NT2/D1 (cell line): ENCODE measurements at regions not wholly inside any gene's neighbourhood (a gene's known extent, or its start where the extent isn't known, plus 50 kb on each side); places are given as distances from the start of the nearest gene placed in this dataset.

Source experiments
- DNase-seq: peaks from one replicate; pipeline ENCODE4 v3.0.0-alpha.2; 2011; ENCODE audit warnings: low read depth, low spot score
- H3K27me3 ChIP-seq: 2 replicates; pipeline ENCODE4 v1.6.0; 2011; ENCODE audit warnings: mild to moderate bottlenecking; ENCODE audit not compliant: insufficient read length, insufficient read depth
- H3K36me3 ChIP-seq: 2 replicates; pipeline ENCODE4 v1.6.1; 2011; ENCODE audit warnings: mild to moderate bottlenecking, low read length, mixed read lengths; ENCODE audit not compliant: insufficient read depth, insufficient read length
- H3K4me1 ChIP-seq: 2 replicates; pipeline ENCODE4 v1.5.1; 2011; ENCODE audit not compliant: insufficient read depth, insufficient read length
- H3K4me3 ChIP-seq: 2 replicates; pipeline ENCODE4 v1.5.1; 2011; ENCODE audit warnings: low read depth; ENCODE audit not compliant: insufficient read length
- H3K9ac ChIP-seq: 2 replicates; pipeline ENCODE4 v1.6.0; 2011; ENCODE audit warnings: low read depth; ENCODE audit not compliant: insufficient read length
- H3K9me3 ChIP-seq: 2 replicates; pipeline ENCODE4 v1.5.1; 2011; ENCODE audit warnings: mild to moderate bottlenecking, low read length; ENCODE audit not compliant: insufficient read depth
- SUZ12 ChIP-seq: IDR thresholded peaks from 2 replicates; pipeline ENCODE4 v1.6.1; 2011; ENCODE audit not compliant: insufficient read length, insufficient read depth; ENCODE audit errors: extremely low read depth
- YY1 ChIP-seq: IDR thresholded peaks from 2 replicates; pipeline ENCODE4 v1.6.1; 2011; ENCODE audit not compliant: insufficient read length, insufficient read depth
- ZNF274 ChIP-seq: IDR thresholded peaks from 2 replicates; pipeline ENCODE4 v1.6.1; 2011; ENCODE audit warnings: mild to moderate bottlenecking, low read depth, low read length

DNA sequence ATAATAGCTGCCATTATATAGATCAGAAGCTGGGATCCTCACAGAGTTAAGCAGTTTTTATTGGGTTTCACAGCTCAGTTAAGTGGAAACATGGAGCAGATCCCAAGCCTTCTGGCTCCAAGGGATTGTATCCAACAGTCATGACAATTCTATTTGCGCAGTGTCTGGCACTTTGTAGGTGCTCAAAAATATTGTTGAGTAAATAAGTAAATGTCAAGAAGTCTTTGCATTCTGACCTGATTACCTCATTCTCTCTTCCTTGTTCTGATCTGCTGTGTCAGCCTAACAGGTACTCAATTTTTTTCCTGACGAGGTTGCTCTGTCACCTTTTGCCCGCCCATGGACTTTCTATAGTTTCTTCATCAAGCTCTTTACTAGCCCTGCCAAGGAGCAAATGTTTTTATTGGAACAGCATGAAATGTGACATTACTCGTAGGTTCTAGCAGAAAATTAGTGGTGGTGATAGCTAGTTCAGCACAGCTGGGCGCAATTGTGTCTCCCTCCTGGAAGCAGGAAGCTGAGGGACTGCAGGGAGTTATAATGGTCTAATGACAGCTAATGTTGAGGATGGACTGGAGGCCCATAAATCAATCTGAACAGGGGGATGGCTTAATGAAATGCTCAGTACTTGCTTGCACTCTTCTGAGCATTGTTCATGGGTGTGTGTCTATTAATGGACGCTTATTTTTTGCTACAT, 680.2 kb downstream of the CCSER2 start:
- no peak for TF ChIP-seq SUZ12
- no peak for TF ChIP-seq YY1
- TF ChIP-seq ZNF274: no peak
- no peaks in the 10 kb centered on the region for H3K4me1 ChIP-seq
- DNase-seq: no peak
- no peak overlapping the region for H3K9ac ChIP-seq
- H3K36me3 ChIP-seq: no peaks in the 10 kb centered on the region
- no peak overlapping the region for H3K4me3 ChIP-seq
- no peaks in the 10 kb centered on the region for H3K27me3 ChIP-seq
- no peaks in the 10 kb centered on the region for H3K9me3 ChIP-seq

DNA sequence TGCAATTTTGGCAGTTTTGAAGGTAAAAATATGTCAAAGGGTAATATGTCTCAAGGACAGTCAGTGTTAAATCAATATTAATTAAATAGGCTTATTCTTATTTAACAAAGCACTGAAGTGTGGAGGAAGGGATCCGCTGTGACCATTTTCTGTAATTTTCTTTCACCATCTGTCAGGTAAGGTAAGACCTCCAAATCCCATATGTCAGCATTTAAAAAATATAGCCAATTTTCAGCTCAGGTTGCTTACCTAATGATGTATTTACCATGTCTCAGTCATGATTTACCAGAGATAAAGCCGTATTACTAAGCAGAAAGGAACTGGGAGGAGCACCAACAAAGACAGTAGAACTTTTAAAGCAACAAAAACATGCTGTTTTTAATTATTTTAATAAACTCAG, 683.9 kb downstream of the CCSER2 start:
- H3K9ac ChIP-seq: no peak overlapping the region
- no peaks in the 10 kb centered on the region for H3K27me3 ChIP-seq
- TF ChIP-seq YY1 (no peak), ZNF274 (no peak), SUZ12 (no peak)

DNA sequence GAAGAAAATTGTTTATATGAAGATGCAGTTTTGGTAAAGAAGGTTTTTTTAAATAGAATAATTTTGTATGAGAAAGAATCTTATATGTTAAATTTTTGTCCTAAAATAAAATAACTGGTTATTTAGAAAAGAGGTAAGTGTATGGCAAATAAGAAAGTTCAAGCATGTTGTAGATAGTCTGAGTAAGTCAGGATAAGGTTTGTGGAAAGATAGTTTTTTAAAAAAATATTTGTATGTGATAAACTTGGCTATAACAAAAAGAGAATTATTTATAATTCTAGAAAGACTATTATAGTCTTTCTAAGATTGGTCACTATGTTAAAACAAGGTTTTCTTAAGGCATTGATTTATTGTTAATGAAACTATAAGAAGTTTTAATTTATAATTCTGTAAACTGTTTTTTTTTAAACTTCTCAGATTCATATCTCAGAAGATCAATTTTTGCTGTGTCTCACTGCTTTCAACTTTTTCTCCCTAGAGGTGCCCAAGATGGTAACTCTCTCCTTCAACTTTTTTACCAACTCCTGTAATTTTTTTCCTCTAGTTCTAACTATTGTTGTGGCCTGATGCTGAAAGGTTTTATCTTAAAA, 698.6 kb downstream of the CCSER2 start:
- no peak overlapping the region for H3K4me3 ChIP-seq
- no peaks in the 10 kb centered on the region for H3K36me3 ChIP-seq
- TF ChIP-seq SUZ12 (no peak), ZNF274 (no peak), YY1 (no peak)
- H3K27me3 ChIP-seq: no peaks in the 10 kb centered on the region
- no peaks in the 10 kb centered on the region for H3K4me1 ChIP-seq
- H3K9ac ChIP-seq: no peak overlapping the region
- H3K9me3 ChIP-seq: peaks cover 21% of the 10 kb centered on the region
- DNase-seq: no peak

More for the DNA sequence above, 683.9 kb downstream of the CCSER2 start:
- DNase-seq: no peak
- Histone ChIP-seq H3K36me3 (no peaks in the 10 kb centered on the region), H3K4me3 (no peak overlapping the region), H3K4me1 (no peaks in the 10 kb centered on the region), H3K9me3 (no peaks in the 10 kb centered on the region)

DNA sequence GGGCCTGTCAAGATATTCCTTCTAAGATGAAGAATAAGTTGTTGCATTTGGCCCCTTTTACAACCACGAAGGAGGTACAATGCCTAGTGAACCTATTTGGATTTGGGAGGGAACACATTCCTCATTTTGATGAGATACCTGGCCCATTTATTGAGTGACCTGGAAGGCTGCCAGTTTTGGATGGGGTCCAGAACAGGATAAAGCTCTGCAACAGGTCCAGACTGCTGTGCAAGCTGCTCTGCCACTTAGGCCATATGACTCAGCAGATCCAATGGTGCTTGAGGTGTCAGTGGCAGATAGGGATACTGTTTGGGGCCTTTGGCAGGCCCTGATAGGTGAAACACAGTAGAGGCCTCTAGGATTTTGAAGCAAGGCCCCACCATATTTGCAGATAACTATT, 704.6 kb downstream of the CCSER2 start:
- no peaks in the 10 kb centered on the region for H3K36me3 ChIP-seq
- H3K4me1 ChIP-seq: no peaks in the 10 kb centered on the region
- TF ChIP-seq SUZ12 (no peak), YY1 (no peak), ZNF274 (no peak)
- H3K27me3 ChIP-seq: no peaks in the 10 kb centered on the region
- no peaks in the 10 kb centered on the region for H3K9me3 ChIP-seq
- no peak for DNase-seq
- H3K9ac ChIP-seq: no peak overlapping the region
- no peak overlapping the region for H3K4me3 ChIP-seq

DNA sequence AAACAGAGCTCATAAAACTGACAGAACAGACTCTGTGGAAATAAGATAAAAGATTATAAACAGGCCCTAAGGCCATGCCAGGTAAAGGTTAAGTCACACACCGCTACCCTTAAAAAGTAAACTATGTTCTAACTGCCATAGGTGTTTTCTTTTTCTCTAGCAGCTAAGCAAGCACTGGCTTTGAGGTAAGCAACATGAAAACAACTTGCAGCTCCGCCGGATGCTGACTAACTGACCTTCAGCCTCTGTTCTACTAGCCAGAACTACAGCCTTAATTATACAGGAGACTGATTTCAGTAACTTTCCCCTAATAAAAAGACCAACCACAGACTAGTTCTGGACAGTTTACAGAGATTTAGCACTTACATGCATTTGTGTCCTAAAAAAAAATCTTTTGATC, 708.3 kb downstream of the CCSER2 start:
- TF ChIP-seq ZNF274: no peak
- TF ChIP-seq SUZ12: no peak
- no peak for TF ChIP-seq YY1
- Histone ChIP-seq H3K9ac (no peak overlapping the region), H3K9me3 (no peaks in the 10 kb centered on the region), H3K4me3 (no peak overlapping the region), H3K4me1 (no peaks in the 10 kb centered on the region), H3K27me3 (no peaks in the 10 kb centered on the region), H3K36me3 (no peaks in the 10 kb centered on the region)
- no peak for DNase-seq

DNA sequence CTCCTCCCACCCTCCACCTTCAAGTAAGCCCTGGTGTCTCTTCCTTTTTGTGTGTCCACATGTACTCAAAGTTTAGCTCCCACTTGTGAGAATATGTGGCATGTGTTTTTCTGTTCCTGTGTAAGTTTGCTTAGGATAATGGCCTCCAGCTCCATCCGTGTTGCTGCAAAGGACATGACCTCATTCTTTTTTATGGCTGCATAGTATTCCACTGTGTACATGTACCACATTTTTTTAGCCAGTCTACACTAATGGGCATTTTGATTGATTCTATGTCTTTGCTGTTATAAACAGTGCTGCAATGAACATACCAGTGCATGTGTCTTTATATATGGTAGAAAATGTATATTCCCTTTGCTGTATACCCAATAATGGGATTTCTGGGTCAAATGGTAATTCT, 710.9 kb downstream of the CCSER2 start:
- DNase-seq: no peak
- no peaks in the 10 kb centered on the region for H3K27me3 ChIP-seq
- TF ChIP-seq YY1 (no peak), ZNF274 (no peak), SUZ12 (no peak)
- H3K9me3 ChIP-seq: no peaks in the 10 kb centered on the region
- no peak overlapping the region for H3K9ac ChIP-seq
- no peaks in the 10 kb centered on the region for H3K36me3 ChIP-seq
- H3K4me3 ChIP-seq: no peak overlapping the region
- no peaks in the 10 kb centered on the region for H3K4me1 ChIP-seq

DNA sequence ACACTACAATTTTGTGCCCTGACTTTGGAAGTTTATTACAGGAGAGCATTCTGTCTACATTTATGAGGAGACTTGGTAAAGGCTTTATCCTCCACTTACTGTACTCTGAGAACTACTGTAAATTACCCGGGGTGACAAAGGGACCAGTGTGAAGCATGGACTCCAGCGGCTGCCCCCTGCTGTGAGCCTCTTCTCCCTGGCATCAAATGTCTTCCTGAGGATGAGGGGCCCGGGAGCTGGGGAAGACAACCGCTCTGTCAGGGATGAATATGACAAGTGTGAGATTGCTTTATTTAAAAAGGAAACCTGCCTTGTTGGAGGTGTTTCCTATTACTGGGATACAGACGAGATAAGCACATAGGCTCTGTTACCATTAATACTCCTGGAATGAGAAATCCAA, 714.8 kb downstream of the CCSER2 start:
- TF ChIP-seq ZNF274 (no peak), YY1 (no peak), SUZ12 (no peak)

DNA sequence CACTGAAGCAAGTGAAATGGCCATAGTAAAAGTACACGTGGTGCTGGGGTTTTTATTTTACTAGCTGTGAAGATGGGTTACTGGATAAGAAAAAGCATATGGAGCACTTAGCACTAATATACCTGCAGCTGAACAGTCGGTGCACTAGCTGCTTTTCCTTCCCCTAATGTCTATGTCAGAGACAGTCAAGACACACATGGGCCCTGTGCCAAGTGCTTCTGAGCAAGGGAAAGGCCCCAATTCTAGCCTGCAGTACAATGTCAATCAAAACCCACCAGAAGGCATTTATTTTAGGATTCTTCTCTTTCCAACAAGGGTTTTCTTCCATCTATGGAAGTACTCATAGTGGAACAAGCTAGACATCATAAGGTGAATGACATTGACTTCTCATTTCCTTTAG, 716.7 kb downstream of the CCSER2 start:
- DNase-seq: no peak
- no peak for TF ChIP-seq SUZ12
- no peak for TF ChIP-seq YY1
- TF ChIP-seq ZNF274: no peak
- no peaks in the 10 kb centered on the region for H3K36me3 ChIP-seq

More for the DNA sequence above, 714.8 kb downstream of the CCSER2 start:
- Histone ChIP-seq H3K9ac (no peak overlapping the region), H3K36me3 (no peaks in the 10 kb centered on the region), H3K9me3 (no peaks in the 10 kb centered on the region), H3K4me3 (no peak overlapping the region), H3K27me3 (no peaks in the 10 kb centered on the region), H3K4me1 (no peaks in the 10 kb centered on the region)
- DNase-seq: no peak

More for the DNA sequence above, 716.7 kb downstream of the CCSER2 start:
- Histone ChIP-seq H3K4me3 (no peak overlapping the region), H3K9ac (no peak overlapping the region), H3K9me3 (no peaks in the 10 kb centered on the region), H3K4me1 (no peaks in the 10 kb centered on the region), H3K27me3 (no peaks in the 10 kb centered on the region)
